Liver (tissue), 8 donors: ENCODE measurements at regions not wholly inside any gene's neighbourhood (a gene's known extent, or its start where the extent isn't known, plus 50 kb on each side); places are given as distances from the start of the nearest gene placed in this dataset.

Source experiments
- DNase-seq: peaks from one replicate; pipeline ENCODE4 v3.0.0-alpha.2; 2017; ENCODE audit warnings: low spot score
- H3K27ac ChIP-seq, 2 donors: one replicate each; pipeline ENCODE4 v1.7.0; 2013; ENCODE audit warnings: inconsistent platforms in 2 of 2, low read length in 2 of 2, control low read depth in 1 of 2, low read depth in 1 of 2, mild to moderate bottlenecking in 1 of 2
- H3K27me3 ChIP-seq, 4 donors: one replicate each; pipeline versions ENCODE4 v1.6.1 to v1.7.0; 2013; ENCODE audit warnings: low read length in 3 of 4, inconsistent platforms in 1 of 4, mild to moderate bottlenecking in 1 of 4, moderate library complexity in 1 of 4; ENCODE audit not compliant: control insufficient read depth in 4 of 4, insufficient read depth in 4 of 4
- H3K36me3 ChIP-seq, 4 donors: one replicate each; pipeline versions ENCODE4 v1.6.1 to v1.7.0; 2013; ENCODE audit warnings: low read length in 3 of 4, mild to moderate bottlenecking in 3 of 4, low read depth in 1 of 4, moderate library complexity in 1 of 4; ENCODE audit not compliant: control insufficient read depth in 4 of 4, insufficient read depth in 3 of 4
- H3K4me1 ChIP-seq, 4 donors: one replicate each; pipeline versions ENCODE4 v1.6.1 to v1.7.0; 2013; ENCODE audit warnings: low read length in 3 of 4, mild to moderate bottlenecking in 3 of 4, moderate library complexity in 1 of 4; ENCODE audit not compliant: control insufficient read depth in 4 of 4, insufficient read depth in 4 of 4
- H3K4me3 ChIP-seq, 3 donors: one replicate each; pipeline versions ENCODE4 v1.6.1 to v1.7.0; 2013; ENCODE audit warnings: low read length in 3 of 3, control low read depth in 1 of 3, low read depth in 1 of 3, mild to moderate bottlenecking in 1 of 3
- H3K9ac ChIP-seq, 2 donors: one replicate each; pipeline ENCODE4 v1.7.0; 2013; ENCODE audit warnings: low read length in 2 of 2, mild to moderate bottlenecking in 2 of 2, moderate library complexity in 2 of 2, control low read depth in 1 of 2, low read depth in 1 of 2
- H3K9me3 ChIP-seq, 4 donors: one replicate each; pipeline versions ENCODE4 v1.6.1 to v1.7.0; 2013; ENCODE audit warnings: low read length in 3 of 4; ENCODE audit not compliant: control insufficient read depth in 4 of 4
- ATF3 ChIP-seq: IDR thresholded peaks from 2 replicates; pipeline ENCODE4 v1.6.1; 2016; ENCODE audit warnings: antibody characterized with exemption
- CTCF ChIP-seq: fragments of 150-350 bp; IDR thresholded peaks from 2 replicates; pipeline ENCODE4 v1.5.1; 2017; ENCODE audit warnings: improper control_type of control experiment, low read depth, low read length; ENCODE audit not compliant: missing input control
- EGR1 ChIP-seq, 2 donors: IDR thresholded peaks; 2 replicates each; pipeline ENCODE4 v1.6.1; 2016 to 2018; ENCODE audit warnings: antibody characterized with exemption in 2 of 2, low read depth in 2 of 2
- FOXA1 ChIP-seq: IDR thresholded peaks from 2 replicates; pipeline ENCODE4 v1.6.1; 2016; ENCODE audit warnings: antibody characterized with exemption
- FOXA2 ChIP-seq: IDR thresholded peaks from 2 replicates; pipeline ENCODE4 v1.6.1; 2016; ENCODE audit warnings: antibody characterized with exemption
- GABPA ChIP-seq, 2 donors: IDR thresholded peaks in 1 of 2; conservative IDR thresholded peaks in 1 of 2; 2 replicates each; pipeline ENCODE4 v1.6.1; 2016; ENCODE audit warnings: antibody characterized with exemption in 2 of 2, mild to moderate bottlenecking in 1 of 2, moderate library complexity in 1 of 2
- HNF4A ChIP-seq, 2 donors: conservative IDR thresholded peaks; 2 replicates each; pipeline ENCODE4 v1.6.1; 2016; ENCODE audit warnings: antibody characterized with exemption in 2 of 2, mild to moderate bottlenecking in 2 of 2
- HNF4G ChIP-seq: IDR thresholded peaks from 2 replicates; pipeline ENCODE4 v1.6.1; 2016; ENCODE audit warnings: antibody characterized with exemption
- JUND ChIP-seq, 2 donors: IDR thresholded peaks; 2 replicates each; pipeline ENCODE4 v1.6.1; 2016; ENCODE audit warnings: antibody characterized with exemption in 2 of 2
- MAX ChIP-seq: IDR thresholded peaks from 2 replicates; pipeline ENCODE4 v1.6.1; 2016; ENCODE audit warnings: antibody characterized with exemption
- NR2F2 ChIP-seq: IDR thresholded peaks from 2 replicates; pipeline ENCODE4 v1.6.1; 2016; ENCODE audit warnings: antibody characterized with exemption
- RAD21 ChIP-seq, 2 donors: IDR thresholded peaks; 2 replicates each; pipeline ENCODE4 v1.6.1; 2016; ENCODE audit warnings: antibody characterized with exemption in 2 of 2, mild to moderate bottlenecking in 2 of 2
- REST ChIP-seq: IDR thresholded peaks from 2 replicates; pipeline ENCODE4 v1.6.1; 2016; ENCODE audit warnings: antibody characterized with exemption, mild to moderate bottlenecking
- RXRA ChIP-seq, 2 donors: IDR thresholded peaks; 2 replicates each; pipeline ENCODE4 v1.6.1; 2017 to 2018; ENCODE audit warnings: antibody characterized with exemption in 2 of 2, mild to moderate bottlenecking in 1 of 2
- SP1 ChIP-seq: IDR thresholded peaks from 2 replicates; pipeline ENCODE4 v1.6.1; 2018; ENCODE audit warnings: antibody characterized with exemption, mild to moderate bottlenecking
- TAF1 ChIP-seq: conservative IDR thresholded peaks from 2 replicates; pipeline ENCODE4 v1.6.1; 2016; ENCODE audit warnings: antibody characterized with exemption, mild to moderate bottlenecking
- YY1 ChIP-seq: IDR thresholded peaks from 2 replicates; pipeline ENCODE4 v1.6.1; 2016; ENCODE audit warnings: antibody characterized with exemption, mild to moderate bottlenecking
- ZBTB33 ChIP-seq: IDR thresholded peaks from 2 replicates; pipeline ENCODE4 v1.6.1; 2016; ENCODE audit warnings: antibody characterized with exemption
- WGBS: extraction: QIAGEN DNeasy Blood & Tissue Kit; methylation state at CpG from one replicate; pipeline ENCODE4 v1.1.7; 2013; 5-methylcytosine and 5-hydroxymethylcytosine counted together
- donor health status: healthy.
- donor health status: healthy.
- donor health status: healthy.
- donor health status: healthy.
- donor health status: healthy.

GRCh38 chr2:19751631-19752030 is 150.2 kb downstream of the TTC32 start:
- Histone ChIP-seq H3K36me3 (no peaks in the 10 kb centered on the region), H3K27me3 (no peaks in the 10 kb centered on the region), H3K9ac (no peak overlapping the region), H3K27ac (no peak overlapping the region), H3K9me3 (no peaks in the 10 kb centered on the region), H3K4me1 (no peaks in the 10 kb centered on the region), H3K4me3 (no peak overlapping the region)
- 75% methylated on average over 3 of the region's 3 CpGs for WGBS
- TF ChIP-seq EGR1 (IDR thresholded peaks at IDR 0.05; ENCODE audit: low read depth in 2 of 2) (no peak), CTCF (no peak), HNF4A (conservative IDR thresholded peaks at IDR 0.05) (no peak), MAX (no peak), JUND (IDR thresholded peaks at IDR 0.05) (no peak), NR2F2 (no peak), REST (no peak), RXRA (IDR thresholded peaks at IDR 0.05) (no peak), SP1 (no peak), TAF1 (no peak), HNF4G (no peak), ATF3 (no peak), ZBTB33 (no peak), FOXA1 (no peak), FOXA2 (no peak), GABPA (IDR thresholded peaks at IDR 0.05 in 1 of 2, conservative IDR thresholded peaks at IDR 0.05 in 1 of 2) (no peak), RAD21 (IDR thresholded peaks at IDR 0.05) (no peak), YY1 (no peak)
- no peak for DNase-seq

- no peaks in the 10 kb centered on the region for H3K27me3 ChIP-seq
- H3K9ac ChIP-seq: no peak overlapping the region
- no peak overlapping the region for H3K27ac ChIP-seq
- WGBS: 88% methylated on average over 4 of the region's 4 CpGs
- DNase-seq: no peak
- H3K4me3 ChIP-seq: no peak overlapping the region
- no peaks in the 10 kb centered on the region for H3K36me3 ChIP-seq
- H3K4me1 ChIP-seq: no peaks in the 10 kb centered on the region
- H3K9me3 ChIP-seq: no peaks in the 10 kb centered on the region
- TF ChIP-seq ATF3 (no peak), HNF4A (conservative IDR thresholded peaks at IDR 0.05) (no peak), FOXA1 (no peak), HNF4G (no peak), CTCF (no peak), MAX (no peak), NR2F2 (no peak), FOXA2 (no peak), ZBTB33 (no peak), SP1 (no peak)
Measured at GRCh38 chr2:19750136-19750535, 151.6 kb downstream of the TTC32 start.
